ENCODE measurements at regions not wholly inside any gene's neighbourhood (a gene's known extent, or its start where the extent isn't known, plus 50 kb on each side); places are given as distances from the start of the nearest gene placed in this dataset.

DNA sequence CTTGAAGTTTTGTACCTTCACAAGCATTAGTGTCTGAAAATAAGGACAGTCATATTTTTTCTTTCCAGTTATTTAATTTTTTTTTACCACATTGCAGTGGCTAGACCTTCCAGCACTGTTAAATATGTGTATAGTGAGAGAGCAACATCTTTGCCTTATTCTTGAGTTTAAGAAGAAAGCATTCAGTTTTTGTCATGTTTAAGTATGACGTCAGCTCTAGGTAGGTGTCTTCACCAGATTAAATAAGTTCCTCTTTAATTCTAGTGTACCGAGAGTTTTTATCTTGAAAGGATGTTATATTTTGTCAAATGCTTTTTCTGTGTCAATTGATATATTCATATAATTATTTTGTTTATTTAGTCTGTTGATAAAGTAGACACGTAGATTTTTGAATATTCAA lies 258.8 kb downstream of the FAM181B start (continued):
- TF ChIP-seq, protein P1, sequence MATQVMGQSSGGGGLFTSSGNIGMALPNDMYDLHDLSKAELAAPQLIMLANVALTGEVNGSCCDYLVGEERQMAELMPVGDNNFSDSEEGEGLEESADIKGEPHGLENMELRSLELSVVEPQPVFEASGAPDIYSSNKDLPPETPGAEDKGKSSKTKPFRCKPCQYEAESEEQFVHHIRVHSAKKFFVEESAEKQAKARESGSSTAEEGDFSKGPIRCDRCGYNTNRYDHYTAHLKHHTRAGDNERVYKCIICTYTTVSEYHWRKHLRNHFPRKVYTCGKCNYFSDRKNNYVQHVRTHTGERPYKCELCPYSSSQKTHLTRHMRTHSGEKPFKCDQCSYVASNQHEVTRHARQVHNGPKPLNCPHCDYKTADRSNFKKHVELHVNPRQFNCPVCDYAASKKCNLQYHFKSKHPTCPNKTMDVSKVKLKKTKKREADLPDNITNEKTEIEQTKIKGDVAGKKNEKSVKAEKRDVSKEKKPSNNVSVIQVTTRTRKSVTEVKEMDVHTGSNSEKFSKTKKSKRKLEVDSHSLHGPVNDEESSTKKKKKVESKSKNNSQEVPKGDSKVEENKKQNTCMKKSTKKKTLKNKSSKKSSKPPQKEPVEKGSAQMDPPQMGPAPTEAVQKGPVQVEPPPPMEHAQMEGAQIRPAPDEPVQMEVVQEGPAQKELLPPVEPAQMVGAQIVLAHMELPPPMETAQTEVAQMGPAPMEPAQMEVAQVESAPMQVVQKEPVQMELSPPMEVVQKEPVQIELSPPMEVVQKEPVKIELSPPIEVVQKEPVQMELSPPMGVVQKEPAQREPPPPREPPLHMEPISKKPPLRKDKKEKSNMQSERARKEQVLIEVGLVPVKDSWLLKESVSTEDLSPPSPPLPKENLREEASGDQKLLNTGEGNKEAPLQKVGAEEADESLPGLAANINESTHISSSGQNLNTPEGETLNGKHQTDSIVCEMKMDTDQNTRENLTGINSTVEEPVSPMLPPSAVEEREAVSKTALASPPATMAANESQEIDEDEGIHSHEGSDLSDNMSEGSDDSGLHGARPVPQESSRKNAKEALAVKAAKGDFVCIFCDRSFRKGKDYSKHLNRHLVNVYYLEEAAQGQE (IDR thresholded peaks at IDR 0.05; ENCODE audit: low read depth, low read length), result no peak
- TF ChIP-seq TCF7 (IDR thresholded peaks at IDR 0.05; ENCODE audit: borderline replicate concordance), result no peak
- TF ChIP-seq, protein P2, sequence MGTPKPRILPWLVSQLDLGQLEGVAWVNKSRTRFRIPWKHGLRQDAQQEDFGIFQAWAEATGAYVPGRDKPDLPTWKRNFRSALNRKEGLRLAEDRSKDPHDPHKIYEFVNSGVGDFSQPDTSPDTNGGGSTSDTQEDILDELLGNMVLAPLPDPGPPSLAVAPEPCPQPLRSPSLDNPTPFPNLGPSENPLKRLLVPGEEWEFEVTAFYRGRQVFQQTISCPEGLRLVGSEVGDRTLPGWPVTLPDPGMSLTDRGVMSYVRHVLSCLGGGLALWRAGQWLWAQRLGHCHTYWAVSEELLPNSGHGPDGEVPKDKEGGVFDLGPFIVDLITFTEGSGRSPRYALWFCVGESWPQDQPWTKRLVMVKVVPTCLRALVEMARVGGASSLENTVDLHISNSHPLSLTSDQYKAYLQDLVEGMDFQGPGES (IDR thresholded peaks at IDR 0.05), result no peak
- no peak for TF ChIP-seq MTA3 (IDR thresholded peaks at IDR 0.05; ENCODE audit: borderline replicate concordance, low read length)
- TF ChIP-seq IRF4 (IDR thresholded peaks at IDR 0.05; ENCODE audit: low read depth, low read length), result no peak
- TF ChIP-seq NR2C1 (IDR thresholded peaks at IDR 0.05), result no peak
- no peak for TF ChIP-seq POLR2AphosphoS2 (IDR thresholded peaks at IDR 0.05; ENCODE audit: low read depth, low read length)
- no peak for TF ChIP-seq JUNB (IDR thresholded peaks at IDR 0.05)
- TF ChIP-seq, protein P3, sequence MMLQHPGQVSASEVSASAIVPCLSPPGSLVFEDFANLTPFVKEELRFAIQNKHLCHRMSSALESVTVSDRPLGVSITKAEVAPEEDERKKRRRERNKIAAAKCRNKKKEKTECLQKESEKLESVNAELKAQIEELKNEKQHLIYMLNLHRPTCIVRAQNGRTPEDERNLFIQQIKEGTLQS (IDR thresholded peaks at IDR 0.05; ENCODE audit: borderline replicate concordance, extremely low read depth, low read depth, low read length), result no peak
- TF ChIP-seq, protein P4, sequence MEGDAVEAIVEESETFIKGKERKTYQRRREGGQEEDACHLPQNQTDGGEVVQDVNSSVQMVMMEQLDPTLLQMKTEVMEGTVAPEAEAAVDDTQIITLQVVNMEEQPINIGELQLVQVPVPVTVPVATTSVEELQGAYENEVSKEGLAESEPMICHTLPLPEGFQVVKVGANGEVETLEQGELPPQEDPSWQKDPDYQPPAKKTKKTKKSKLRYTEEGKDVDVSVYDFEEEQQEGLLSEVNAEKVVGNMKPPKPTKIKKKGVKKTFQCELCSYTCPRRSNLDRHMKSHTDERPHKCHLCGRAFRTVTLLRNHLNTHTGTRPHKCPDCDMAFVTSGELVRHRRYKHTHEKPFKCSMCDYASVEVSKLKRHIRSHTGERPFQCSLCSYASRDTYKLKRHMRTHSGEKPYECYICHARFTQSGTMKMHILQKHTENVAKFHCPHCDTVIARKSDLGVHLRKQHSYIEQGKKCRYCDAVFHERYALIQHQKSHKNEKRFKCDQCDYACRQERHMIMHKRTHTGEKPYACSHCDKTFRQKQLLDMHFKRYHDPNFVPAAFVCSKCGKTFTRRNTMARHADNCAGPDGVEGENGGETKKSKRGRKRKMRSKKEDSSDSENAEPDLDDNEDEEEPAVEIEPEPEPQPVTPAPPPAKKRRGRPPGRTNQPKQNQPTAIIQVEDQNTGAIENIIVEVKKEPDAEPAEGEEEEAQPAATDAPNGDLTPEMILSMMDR (IDR thresholded peaks at IDR 0.05 in 2 of 3, conservative IDR thresholded peaks at IDR 0.05 in 1 of 3; ENCODE audit: control insufficient read depth in 2 of 3, extremely low read depth in 1 of 3, insufficient read depth in 1 of 3, low read depth in 3 of 3, low read length in 3 of 3), result no peak
- TF ChIP-seq MTA2 (IDR thresholded peaks at IDR 0.05; ENCODE audit: low read depth), result no peak
- TF ChIP-seq STAT1 (conservative IDR thresholded peaks at IDR 0.05), result no peak
- no peak for TF ChIP-seq RFX5 (IDR thresholded peaks at IDR 0.05; ENCODE audit: low read depth, low read length)
- no peak for TF ChIP-seq ZNF274 (IDR thresholded peaks at IDR 0.05; ENCODE audit: insufficient read depth, insufficient read length)
- no peak for TF ChIP-seq YY1 (IDR thresholded peaks at IDR 0.05; ENCODE audit: low read depth, low read length)
